ES-I3 (cell line): ENCODE measurements at regions not wholly inside any gene's neighbourhood (a gene's known extent, or its start where the extent isn't known, plus 50 kb on each side); places are given as distances from the start of the nearest gene placed in this dataset.

ENCODE experiments used
- H3K36me3 ChIP-seq: 2 replicates; pipeline ENCODE4 v1.6.1; 2013; ENCODE audit warnings: mild to moderate bottlenecking, low read length, control low read depth, moderate library complexity; ENCODE audit not compliant: insufficient read depth
- H3K4me1 ChIP-seq: 2 replicates; pipeline ENCODE4 v1.6.1; 2013; ENCODE audit warnings: mild to moderate bottlenecking, control low read depth, low read length; ENCODE audit not compliant: insufficient read depth
- H3K9ac ChIP-seq: 2 replicates; pipeline ENCODE4 v1.6.1; 2013; ENCODE audit warnings: low read depth, mild to moderate bottlenecking, low read length, moderate library complexity
- H3K9me3 ChIP-seq: 2 replicates; pipeline ENCODE4 v1.6.1; 2013; ENCODE audit warnings: mild to moderate bottlenecking, low read length, moderate library complexity; ENCODE audit not compliant: control insufficient read depth, insufficient read depth

- no peak overlapping the region for H3K9ac ChIP-seq
- no peaks in the 10 kb centered on the region for H3K4me1 ChIP-seq
- no peaks in the 10 kb centered on the region for H3K36me3 ChIP-seq
- no peaks in the 10 kb centered on the region for H3K9me3 ChIP-seq
These were observed 95.7 kb downstream of the VAPA start for GRCh38 chr18:10009321-10010144.

GRCh38 chr18:10010611-10011015 is 96.8 kb downstream of the VAPA start:
- Histone ChIP-seq H3K9me3 (no peaks in the 10 kb centered on the region), H3K36me3 (no peaks in the 10 kb centered on the region), H3K9ac (no peak overlapping the region), H3K4me1 (no peaks in the 10 kb centered on the region; the same call in 1 of the 2 replicates)

- H3K36me3 ChIP-seq = no peaks in the 10 kb centered on the region
- no peaks in the 10 kb centered on the region for H3K9me3 ChIP-seq
- peaks cover 2% of the 10 kb centered on the region for H3K4me1 ChIP-seq
- H3K9ac ChIP-seq = no peak overlapping the region
These were observed 97.2 kb downstream of the VAPA start for GRCh38 chr18:10011061-10011460.

GRCh38 chr18:10011751-10012150 is 97.9 kb downstream of the VAPA start:
- Histone ChIP-seq H3K9ac (no peak overlapping the region), H3K36me3 (no peaks in the 10 kb centered on the region), H3K4me1 (peaks cover 8% of the 10 kb centered on the region), H3K9me3 (no peaks in the 10 kb centered on the region)

GRCh38 chr18:10012526-10012925 is 98.7 kb downstream of the VAPA start:
- H3K4me1 ChIP-seq = peaks cover 8% of the 10 kb centered on the region
- H3K36me3 ChIP-seq = no peaks in the 10 kb centered on the region
- no peak overlapping the region for H3K9ac ChIP-seq
- H3K9me3 ChIP-seq = no peaks in the 10 kb centered on the region

GRCh38 chr18:10013621-10014543 is 100.1 kb downstream of the VAPA start:
- no peaks in the 10 kb centered on the region for H3K36me3 ChIP-seq
- peaks cover 8% of the 10 kb centered on the region for H3K4me1 ChIP-seq
- H3K9me3 ChIP-seq = no peaks in the 10 kb centered on the region
- H3K9ac ChIP-seq = no peak overlapping the region

- H3K9ac ChIP-seq = no peak overlapping the region
These were observed 101.5 kb downstream of the VAPA start for GRCh38 chr18:10015288-10015701.

GRCh38 chr18:10015941-10016819 is 102.4 kb downstream of the VAPA start:
- H3K9me3 ChIP-seq = no peaks in the 10 kb centered on the region
- H3K36me3 ChIP-seq = no peaks in the 10 kb centered on the region
- H3K4me1 ChIP-seq = peaks cover 8% of the 10 kb centered on the region
- no peak overlapping the region for H3K9ac ChIP-seq

More at GRCh38 chr18:10015288-10015701, 101.5 kb downstream of the VAPA start:
- Histone ChIP-seq H3K4me1 (peaks cover 8% of the 10 kb centered on the region), H3K36me3 (no peaks in the 10 kb centered on the region), H3K9me3 (no peaks in the 10 kb centered on the region)

GRCh38 chr18:10017043-10017442 is 103.2 kb downstream of the VAPA start:
- Histone ChIP-seq H3K36me3 (no peaks in the 10 kb centered on the region), H3K4me1 (peaks cover 8% of the 10 kb centered on the region), H3K9ac (no peak overlapping the region), H3K9me3 (no peaks in the 10 kb centered on the region)

GRCh38 chr18:10018289-10018688 is 104.5 kb downstream of the VAPA start:
- Histone ChIP-seq H3K9ac (no peak overlapping the region), H3K36me3 (no peaks in the 10 kb centered on the region), H3K4me1 (peaks cover 8% of the 10 kb centered on the region), H3K9me3 (peaks cover 4% of the 10 kb centered on the region; the same call in 1 of the 2 replicates)

GRCh38 chr18:10020171-10020570 is 106.4 kb downstream of the VAPA start:
- Histone ChIP-seq H3K9ac (no peak overlapping the region), H3K9me3 (peaks cover 4% of the 10 kb centered on the region; the same call in 1 of the 2 replicates), H3K36me3 (no peaks in the 10 kb centered on the region), H3K4me1 (peaks cover 8% of the 10 kb centered on the region)

- no peak overlapping the region for H3K9ac ChIP-seq
- H3K4me1 ChIP-seq = no peaks in the 10 kb centered on the region
- H3K36me3 ChIP-seq = no peaks in the 10 kb centered on the region
- H3K9me3 ChIP-seq = peaks cover 4% of the 10 kb centered on the region; the same call in 1 of the 2 replicates
These were observed 108.5 kb downstream of the VAPA start for GRCh38 chr18:10022365-10022764.

- Histone ChIP-seq H3K9me3 (peaks cover 4% of the 10 kb centered on the region; the same call in 1 of the 2 replicates), H3K36me3 (no peaks in the 10 kb centered on the region), H3K9ac (no peak overlapping the region), H3K4me1 (no peaks in the 10 kb centered on the region)
These were observed 110.2 kb downstream of the VAPA start for GRCh38 chr18:10023853-10024570.
